Skeletal muscle tissue (tissue), 3 donors: ENCODE measurements at regions not wholly inside any gene's neighbourhood (a gene's known extent, or its start where the extent isn't known, plus 50 kb on each side); places are given as distances from the start of the nearest gene placed in this dataset.
"Not testable (repeated sequence)": the region's sequence is repeated elsewhere in the genome, so short reads cannot be mapped to it uniquely, and the experiment has no call there.

ENCODE experiments used
- H3K27ac ChIP-seq: one replicate; pipeline ENCODE4 v1.7.0; 2013; ENCODE audit warnings: mild to moderate bottlenecking, low read depth, low read length, inconsistent platforms
- H3K27me3 ChIP-seq, 3 donors: one replicate each; pipeline ENCODE4 v1.7.0; 2013; ENCODE audit warnings: low read length in 3 of 3; ENCODE audit not compliant: control insufficient read depth in 3 of 3, insufficient read depth in 3 of 3
- H3K36me3 ChIP-seq, 3 donors: one replicate each; pipeline ENCODE4 v1.7.0; 2013; ENCODE audit warnings: low read length in 3 of 3; ENCODE audit not compliant: control insufficient read depth in 3 of 3, insufficient read depth in 3 of 3
- H3K4me1 ChIP-seq, 3 donors: one replicate each; pipeline ENCODE4 v1.7.0; 2013; ENCODE audit warnings: low read length in 3 of 3, mild to moderate bottlenecking in 3 of 3; ENCODE audit not compliant: control insufficient read depth in 3 of 3, insufficient read depth in 3 of 3
- H3K4me3 ChIP-seq, 3 donors: one replicate each; pipeline ENCODE4 v1.7.0; 2013; ENCODE audit warnings: low read length in 3 of 3
- H3K9ac ChIP-seq, 3 donors: one replicate each; pipeline ENCODE4 v1.7.0; 2013; ENCODE audit warnings: low read length in 3 of 3, mild to moderate bottlenecking in 3 of 3, moderate library complexity in 2 of 3, low read depth in 1 of 3
- H3K9me3 ChIP-seq, 3 donors: one replicate each; pipeline ENCODE4 v1.7.0; 2013; ENCODE audit warnings: low read length in 3 of 3; ENCODE audit not compliant: control insufficient read depth in 3 of 3
- donor health status: Osteomylitis.

DNA sequence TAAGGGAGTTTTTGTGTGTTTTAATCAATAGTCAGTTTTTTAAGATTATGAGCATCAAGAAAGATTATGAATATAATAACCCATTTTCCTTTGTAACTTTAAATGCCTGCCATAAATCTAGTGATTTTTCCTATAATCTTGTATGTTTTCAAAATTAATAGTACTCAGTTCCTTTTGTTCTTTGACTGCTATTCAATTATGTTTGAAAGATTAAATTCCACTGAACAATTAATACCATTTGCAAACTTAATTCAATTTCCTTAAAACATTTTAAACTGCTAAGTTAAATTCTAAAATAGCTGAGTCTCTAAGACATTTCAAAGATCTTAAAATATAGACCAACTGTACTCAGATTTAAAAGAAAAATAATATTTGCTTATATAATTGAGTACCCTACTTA lies 1173.9 kb upstream of the TMEFF2 start:
- Histone ChIP-seq H3K27ac (no peak overlapping the region), H3K9ac (no peak overlapping the region), H3K36me3 (no peaks in the 10 kb centered on the region), H3K4me3 (no peak overlapping the region), H3K9me3 (no peaks in the 10 kb centered on the region), H3K27me3 (no peaks in the 10 kb centered on the region), H3K4me1 (no peaks in the 10 kb centered on the region)

GRCh38 chr2:193357508-193357907 lies 1162.8 kb upstream of the TMEFF2 start:
- Histone ChIP-seq H3K4me3 (no peak overlapping the region), H3K36me3 (no peaks in the 10 kb centered on the region), H3K4me1 (no peaks in the 10 kb centered on the region), H3K27me3 (no peaks in the 10 kb centered on the region), H3K27ac (no peak overlapping the region), H3K9ac (no peak overlapping the region), H3K9me3 (no peaks in the 10 kb centered on the region)

DNA sequence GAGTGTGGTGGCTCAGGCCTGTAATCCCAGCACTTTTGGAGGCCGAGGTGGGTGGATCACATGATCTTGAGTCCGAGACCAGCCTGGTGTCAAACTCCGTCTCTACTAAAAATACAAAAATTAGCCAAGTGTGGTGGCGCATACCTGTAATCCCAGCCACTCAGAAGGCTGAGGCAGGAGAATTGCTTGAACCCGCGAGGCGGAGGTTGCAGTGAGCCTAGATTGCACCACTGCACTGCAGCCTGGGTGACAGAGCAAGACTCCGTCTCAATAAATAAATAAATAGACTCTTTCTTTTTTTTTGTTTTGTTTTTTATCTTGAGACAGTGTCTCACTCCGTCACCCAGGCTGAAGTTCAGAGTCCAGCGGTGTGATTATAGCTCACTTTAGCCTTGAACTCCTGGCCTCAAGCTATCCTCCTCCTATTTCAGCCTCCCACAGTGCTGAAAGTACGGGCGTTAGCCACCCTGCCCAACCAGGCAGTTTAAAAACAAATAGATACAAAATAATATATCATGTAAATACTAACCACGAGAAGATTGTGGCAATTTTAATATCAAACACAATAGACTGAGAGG lies 1158.0 kb upstream of the TMEFF2 start:
- H3K36me3 ChIP-seq, H3K9me3 ChIP-seq, H3K4me1 ChIP-seq, H3K27ac ChIP-seq, H3K27me3 ChIP-seq, H3K9ac ChIP-seq, H3K4me3 ChIP-seq: not testable (repeated sequence)

DNA sequence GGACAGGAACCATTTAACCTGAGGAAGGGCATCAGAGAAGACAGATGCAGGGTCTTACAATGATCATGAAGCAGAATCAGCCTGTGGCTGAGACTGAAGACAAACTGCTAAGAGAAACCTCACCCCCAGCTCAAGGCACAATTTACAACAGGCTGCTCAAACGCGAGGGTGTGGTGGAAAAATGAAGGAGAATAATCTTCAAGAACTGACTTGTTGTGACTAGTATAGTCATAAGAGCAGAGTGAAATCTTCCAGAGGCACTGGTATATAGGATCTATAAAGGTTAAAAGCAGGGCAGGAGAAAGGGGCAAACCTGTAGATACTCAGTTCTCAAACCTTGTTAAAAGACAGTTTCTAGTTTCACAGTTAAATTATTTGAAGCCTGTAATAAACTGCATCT lies 1155.8 kb upstream of the TMEFF2 start:
- H3K27ac ChIP-seq: no peak overlapping the region
- no peaks in the 10 kb centered on the region for H3K36me3 ChIP-seq
- no peaks in the 10 kb centered on the region for H3K27me3 ChIP-seq
- no peak overlapping the region for H3K9ac ChIP-seq
- H3K4me3 ChIP-seq: no peak overlapping the region
- no peaks in the 10 kb centered on the region for H3K9me3 ChIP-seq
- no peaks in the 10 kb centered on the region for H3K4me1 ChIP-seq

- no peak overlapping the region for H3K4me3 ChIP-seq
- no peaks in the 10 kb centered on the region for H3K36me3 ChIP-seq
- H3K27ac ChIP-seq: no peak overlapping the region
- no peaks in the 10 kb centered on the region for H3K4me1 ChIP-seq
- no peaks in the 10 kb centered on the region for H3K27me3 ChIP-seq
- H3K9me3 ChIP-seq: no peaks in the 10 kb centered on the region
- no peak overlapping the region for H3K9ac ChIP-seq
These were observed 1154.9 kb upstream of the TMEFF2 start for GRCh38 chr2:193349642-193350041.

DNA sequence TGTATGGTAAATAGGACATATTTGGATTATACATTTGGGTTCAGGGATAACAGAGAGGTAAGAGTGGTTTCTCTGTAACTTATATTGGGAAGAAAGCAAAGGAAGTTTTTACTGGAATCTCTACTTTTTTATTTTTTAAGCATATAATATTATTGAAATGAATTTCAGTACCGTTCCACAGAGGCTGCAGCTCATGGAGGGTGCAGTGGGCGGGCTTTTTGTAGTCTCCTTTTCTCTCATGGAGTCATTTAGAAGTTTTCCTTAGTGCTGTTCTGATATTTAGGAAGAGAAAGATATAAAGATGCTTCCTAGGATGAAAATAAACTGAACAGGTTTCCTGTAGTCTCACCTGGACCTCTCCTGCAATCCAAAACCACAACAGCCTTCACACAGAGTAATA lies 1153.3 kb upstream of the TMEFF2 start:
- peak overlapping the region in 1 of 3 donors; percentile 59 for H3K4me3 ChIP-seq
- H3K27ac ChIP-seq: no peak overlapping the region
- H3K27me3 ChIP-seq: no peaks in the 10 kb centered on the region
- H3K9me3 ChIP-seq: no peaks in the 10 kb centered on the region
- no peaks in the 10 kb centered on the region for H3K4me1 ChIP-seq
- no peaks in the 10 kb centered on the region for H3K36me3 ChIP-seq
- H3K9ac ChIP-seq: no peak overlapping the region

DNA sequence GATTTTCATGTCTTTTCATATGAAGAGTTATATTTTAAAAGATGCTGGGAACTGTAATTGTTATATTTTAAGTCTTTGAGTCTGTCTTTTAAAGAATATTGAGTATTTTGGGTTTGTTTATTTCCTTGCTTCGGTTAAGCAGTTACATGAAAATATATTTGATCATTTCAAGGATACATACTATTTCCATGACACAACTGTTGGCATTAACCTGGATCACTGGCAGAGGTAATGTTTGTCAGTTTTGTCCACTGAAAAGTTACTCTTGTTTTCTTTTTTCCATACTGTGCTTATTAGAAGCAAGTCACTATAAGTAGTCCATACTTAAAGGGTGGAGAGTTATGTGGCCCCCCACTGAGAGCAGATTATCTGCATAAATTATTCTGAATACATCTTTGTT lies 1142.0 kb upstream of the TMEFF2 start:
- no peaks in the 10 kb centered on the region for H3K4me1 ChIP-seq
- H3K27me3 ChIP-seq: no peaks in the 10 kb centered on the region
- no peaks in the 10 kb centered on the region for H3K9me3 ChIP-seq
- H3K4me3 ChIP-seq: no peak overlapping the region
- no peak overlapping the region for H3K9ac ChIP-seq
- H3K36me3 ChIP-seq: no peaks in the 10 kb centered on the region
- no peak overlapping the region for H3K27ac ChIP-seq

- Histone ChIP-seq H3K27me3 (no peaks in the 10 kb centered on the region), H3K4me3 (no peak overlapping the region), H3K36me3 (no peaks in the 10 kb centered on the region), H3K4me1 (no peaks in the 10 kb centered on the region), H3K9me3 (no peaks in the 10 kb centered on the region), H3K27ac (no peak overlapping the region), H3K9ac (no peak overlapping the region)
These were observed 1139.7 kb upstream of the TMEFF2 start for GRCh38 chr2:193334401-193334800.

- Histone ChIP-seq H3K27me3 (no peaks in the 10 kb centered on the region), H3K4me1 (no peaks in the 10 kb centered on the region), H3K36me3 (no peaks in the 10 kb centered on the region), H3K27ac (no peak overlapping the region), H3K4me3 (no peak overlapping the region), H3K9me3 (no peaks in the 10 kb centered on the region), H3K9ac (no peak overlapping the region)
These were observed 1138.8 kb upstream of the TMEFF2 start for GRCh38 chr2:193333539-193333938.

GRCh38 chr2:193332941-193333340 lies 1138.2 kb upstream of the TMEFF2 start:
- H3K27me3 ChIP-seq: no peaks in the 10 kb centered on the region

GRCh38 chr2:193331676-193332075 lies 1136.9 kb upstream of the TMEFF2 start:
- Histone ChIP-seq H3K4me1 (no peaks in the 10 kb centered on the region), H3K27ac (no peak overlapping the region), H3K4me3 (no peak overlapping the region), H3K27me3 (no peaks in the 10 kb centered on the region), H3K9me3 (no peaks in the 10 kb centered on the region), H3K9ac (no peak overlapping the region), H3K36me3 (no peaks in the 10 kb centered on the region)

More at GRCh38 chr2:193332941-193333340, 1138.2 kb upstream of the TMEFF2 start:
- H3K9ac ChIP-seq: no peak overlapping the region
- no peaks in the 10 kb centered on the region for H3K36me3 ChIP-seq
- no peak overlapping the region for H3K27ac ChIP-seq
- H3K4me3 ChIP-seq: no peak overlapping the region
- H3K4me1 ChIP-seq: no peaks in the 10 kb centered on the region
- no peaks in the 10 kb centered on the region for H3K9me3 ChIP-seq
